Stimulated activated naive B cell treated with anti-CD40 and anti-IgM and Interleukin-4, amounts not matched to agents 10 μg/mL and 1 μg/mL and 100 μg/mL, for 72 hours (primary cell): ENCODE measurements at regions not wholly inside any gene's neighbourhood (a gene's known extent, or its start where the extent isn't known, plus 50 kb on each side); places are given as distances from the start of the nearest gene placed in this dataset.
"Not testable (repeated sequence)": the region's sequence is repeated elsewhere in the genome, so short reads cannot be mapped to it uniquely, and the experiment has no call there.

ENCODE experiments used
- ATAC-seq, 2 donors: fragments of 150-1000 bp; cut with Tn5 transposase; replicated peaks; 2 replicates each; pipeline ENCODE4 v1.10.0; 2021; ENCODE audit warnings: moderate library complexity in 1 of 2
- DNase-seq: peaks from one replicate; pipeline ENCODE4 v3.0.0; 2021
- H3K27ac Mint-ChIP-seq: one replicate; pipeline ENCODE4 v1.8.0; 2022; ENCODE audit warnings: mild to moderate bottlenecking, mixed read lengths
- H3K27me3 Mint-ChIP-seq, 2 donors: one replicate each; pipeline ENCODE4 v1.8.0; 2022; ENCODE audit warnings: mixed read lengths in 2 of 2
- H3K36me3 Mint-ChIP-seq, 2 donors: one replicate each; pipeline ENCODE4 v1.8.0; 2022; ENCODE audit warnings: mixed read lengths in 2 of 2, mild to moderate bottlenecking in 1 of 2
- H3K4me1 Mint-ChIP-seq, 2 donors: one replicate each; pipeline ENCODE4 v1.8.0; 2022; ENCODE audit warnings: mixed read lengths in 2 of 2, mild to moderate bottlenecking in 1 of 2
- H3K4me3 Mint-ChIP-seq, 2 donors: one replicate each; pipeline ENCODE4 v1.8.0; 2022; ENCODE audit warnings: mild to moderate bottlenecking in 2 of 2, mixed read lengths in 2 of 2, moderate library complexity in 1 of 2
- H3K9me3 Mint-ChIP-seq, 2 donors: one replicate each; pipeline ENCODE4 v1.8.0; 2022; ENCODE audit warnings: mixed read lengths in 2 of 2, mild to moderate bottlenecking in 1 of 2

DNA sequence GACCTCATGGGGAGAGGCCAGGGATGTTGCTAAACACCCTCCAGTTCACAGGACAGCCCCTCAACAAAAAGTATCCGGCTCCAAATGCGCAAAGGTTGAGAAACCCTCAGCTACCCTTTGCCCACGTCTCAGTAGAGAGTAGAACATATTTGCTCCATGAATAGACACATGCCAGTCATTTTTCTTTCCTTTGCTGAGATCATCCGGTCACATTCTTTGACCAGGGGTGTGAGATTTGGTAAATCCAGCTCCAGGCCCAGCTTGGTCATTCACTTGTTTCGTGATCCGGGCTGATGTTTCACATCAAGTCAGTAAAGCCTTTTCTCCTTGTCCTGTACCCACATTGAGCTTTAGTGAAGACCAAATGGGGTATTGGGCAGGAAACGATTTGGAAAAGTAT, 83.6 kb upstream of the LHX5 start:
- ATAC-seq (no peak), DNase-seq (no peak)
- peaks cover 24 to 27% of the 10 kb centered on the region in 2 donors for H3K27me3 Mint-ChIP-seq
- no peak overlapping the region for H3K27ac Mint-ChIP-seq
- no peak overlapping the region for H3K4me3 Mint-ChIP-seq
- H3K36me3 Mint-ChIP-seq: no peaks in the 10 kb centered on the region
- peaks cover 2 to 12% of the 10 kb centered on the region in 2 donors for H3K9me3 Mint-ChIP-seq
- no peaks in the 10 kb centered on the region for H3K4me1 Mint-ChIP-seq

- peaks cover 15 to 27% of the 10 kb centered on the region in 2 donors for H3K27me3 Mint-ChIP-seq
- no peaks in the 10 kb centered on the region for H3K4me1 Mint-ChIP-seq
- DNase-seq: no peak
- ATAC-seq: no peak
- H3K27ac Mint-ChIP-seq: no peak overlapping the region
- no peak overlapping the region for H3K4me3 Mint-ChIP-seq
- no peaks in the 10 kb centered on the region for H3K36me3 Mint-ChIP-seq
- H3K9me3 Mint-ChIP-seq: peaks cover 12 to 16% of the 10 kb centered on the region in 2 donors
Measured at GRCh38 chr12:113552760-113553159, 81.1 kb upstream of the LHX5 start.

- peaks cover 12 to 16% of the 10 kb centered on the region in 2 donors for H3K9me3 Mint-ChIP-seq
- no peaks in the 10 kb centered on the region for H3K36me3 Mint-ChIP-seq
- no peak overlapping the region for H3K27ac Mint-ChIP-seq
- H3K4me1 Mint-ChIP-seq: no peaks in the 10 kb centered on the region
- DNase-seq (no peak), ATAC-seq (no peak)
- no peak overlapping the region for H3K4me3 Mint-ChIP-seq
- peaks cover 18 to 30% of the 10 kb centered on the region in 2 donors for H3K27me3 Mint-ChIP-seq
Measured at GRCh38 chr12:113551563-113551962, 79.9 kb upstream of the LHX5 start.

- peaks cover 30 to 33% of the 10 kb centered on the region in 2 donors for H3K27me3 Mint-ChIP-seq
- DNase-seq (no peak), ATAC-seq (no peak)
- no peaks in the 10 kb centered on the region for H3K4me1 Mint-ChIP-seq
- no peak overlapping the region for H3K27ac Mint-ChIP-seq
- H3K36me3 Mint-ChIP-seq: no peaks in the 10 kb centered on the region
- peaks cover 12 to 16% of the 10 kb centered on the region in 2 donors for H3K9me3 Mint-ChIP-seq
- no peak overlapping the region for H3K4me3 Mint-ChIP-seq
Measured at GRCh38 chr12:113548467-113548866, 76.8 kb upstream of the LHX5 start.

GRCh38 chr12:113546916-113547863, 75.5 kb upstream of the LHX5 start:
- Mint-ChIP-seq H3K4me1 (no peaks in the 10 kb centered on the region), H3K27me3 (peaks cover 36 to 37% of the 10 kb centered on the region in 2 donors), H3K4me3 (no peak overlapping the region), H3K9me3 (peaks cover 12 to 13% of the 10 kb centered on the region in 2 donors), H3K27ac (no peak overlapping the region), H3K36me3 (no peaks in the 10 kb centered on the region)
- ATAC-seq: no peak
- no peak for DNase-seq

GRCh38 chr12:113537751-113538087, 66.0 kb upstream of the LHX5 start:
- Mint-ChIP-seq H3K27me3 (peaks cover 31 to 37% of the 10 kb centered on the region in 2 donors), H3K27ac (no peak overlapping the region), H3K36me3 (peaks cover 3% of the 10 kb centered on the region in 2 donors), H3K9me3 (peaks cover 10 to 24% of the 10 kb centered on the region in 2 donors), H3K4me3 (no peak overlapping the region), H3K4me1 (no peaks in the 10 kb centered on the region)
- ATAC-seq: no peak
- DNase-seq: no peak

- no peak for ATAC-seq
- H3K9me3 Mint-ChIP-seq: peaks cover 10 to 24% of the 10 kb centered on the region in 2 donors
- peaks cover 26 to 32% of the 10 kb centered on the region in 2 donors for H3K27me3 Mint-ChIP-seq
- peaks cover 3% of the 10 kb centered on the region in 2 donors for H3K36me3 Mint-ChIP-seq
- no peak for DNase-seq
- H3K4me3 Mint-ChIP-seq: no peak overlapping the region
- H3K4me1 Mint-ChIP-seq: no peaks in the 10 kb centered on the region
- no peak overlapping the region for H3K27ac Mint-ChIP-seq
Measured at GRCh38 chr12:113537046-113537750, 65.5 kb upstream of the LHX5 start.

DNA sequence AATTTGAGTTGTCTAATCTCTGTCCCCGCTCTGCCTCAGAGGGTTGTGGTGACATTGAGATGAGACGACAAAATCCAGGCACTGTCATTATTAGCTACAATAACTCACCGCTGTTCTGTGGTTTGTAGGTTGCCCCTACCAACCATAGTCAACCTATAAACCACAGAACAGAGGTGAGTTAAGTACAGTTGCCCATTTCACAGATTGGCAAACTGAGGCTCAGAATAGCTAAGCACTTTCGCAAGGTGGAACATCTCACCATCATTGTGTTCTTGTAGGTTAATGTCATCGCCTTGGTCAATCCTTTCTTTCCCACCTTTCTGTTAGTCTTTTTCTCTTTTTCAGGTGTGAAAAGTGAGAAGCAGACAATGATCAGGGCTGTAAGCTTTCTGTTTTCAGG, 63.4 kb upstream of the LHX5 start:
- H3K9me3 Mint-ChIP-seq: peaks cover 16 to 23% of the 10 kb centered on the region in 2 donors
- ATAC-seq (no peak), DNase-seq (no peak)
- no peak overlapping the region for H3K27ac Mint-ChIP-seq
- no peaks in the 10 kb centered on the region for H3K4me1 Mint-ChIP-seq
- no peak overlapping the region for H3K4me3 Mint-ChIP-seq
- peaks cover 23 to 31% of the 10 kb centered on the region in 2 donors for H3K27me3 Mint-ChIP-seq
- H3K36me3 Mint-ChIP-seq: peaks cover 3% of the 10 kb centered on the region in 2 donors

GRCh38 chr12:113534555-113534954, 62.9 kb upstream of the LHX5 start:
- H3K4me3 Mint-ChIP-seq: no peak overlapping the region
- peaks cover 3% of the 10 kb centered on the region in 2 donors for H3K36me3 Mint-ChIP-seq
- H3K27me3 Mint-ChIP-seq: peaks cover 23 to 31% of the 10 kb centered on the region in 2 donors

GRCh38 chr12:113533842-113534375, 62.2 kb upstream of the LHX5 start:
- Mint-ChIP-seq H3K27me3 (peaks cover 26 to 36% of the 10 kb centered on the region in 2 donors), H3K36me3 (peaks cover 3% of the 10 kb centered on the region in 2 donors), H3K27ac (no peak overlapping the region), H3K9me3 (peaks cover 17 to 21% of the 10 kb centered on the region in 2 donors), H3K4me1 (no peaks in the 10 kb centered on the region), H3K4me3 (no peak overlapping the region)
- no peak for DNase-seq
- ATAC-seq: no peak

More at GRCh38 chr12:113534555-113534954, 62.9 kb upstream of the LHX5 start:
- Mint-ChIP-seq H3K4me1 (no peaks in the 10 kb centered on the region), H3K9me3 (peaks cover 17 to 23% of the 10 kb centered on the region in 2 donors), H3K27ac (no peak overlapping the region)
- DNase-seq (no peak), ATAC-seq (no peak)

- ATAC-seq (no peak), DNase-seq (no peak)
- H3K4me3 Mint-ChIP-seq: no peak overlapping the region
- H3K9me3 Mint-ChIP-seq: peaks cover 9 to 13% of the 10 kb centered on the region in 2 donors
- peaks cover 32 to 37% of the 10 kb centered on the region in 2 donors for H3K27me3 Mint-ChIP-seq
- no peaks in the 10 kb centered on the region for H3K4me1 Mint-ChIP-seq
- no peak overlapping the region for H3K27ac Mint-ChIP-seq
- H3K36me3 Mint-ChIP-seq: peaks cover under 1 to 2% of the 10 kb centered on the region in 2 donors
Measured at GRCh38 chr12:113532292-113532691, 60.6 kb upstream of the LHX5 start.

GRCh38 chr12:113531073-113531472, 59.4 kb upstream of the LHX5 start:
- H3K36me3 Mint-ChIP-seq, DNase-seq, ATAC-seq, H3K27ac Mint-ChIP-seq, H3K9me3 Mint-ChIP-seq, H3K4me3 Mint-ChIP-seq, H3K4me1 Mint-ChIP-seq: not testable (repeated sequence)
- peaks cover 28 to 40% of the 10 kb centered on the region in 2 donors for H3K27me3 Mint-ChIP-seq

DNA sequence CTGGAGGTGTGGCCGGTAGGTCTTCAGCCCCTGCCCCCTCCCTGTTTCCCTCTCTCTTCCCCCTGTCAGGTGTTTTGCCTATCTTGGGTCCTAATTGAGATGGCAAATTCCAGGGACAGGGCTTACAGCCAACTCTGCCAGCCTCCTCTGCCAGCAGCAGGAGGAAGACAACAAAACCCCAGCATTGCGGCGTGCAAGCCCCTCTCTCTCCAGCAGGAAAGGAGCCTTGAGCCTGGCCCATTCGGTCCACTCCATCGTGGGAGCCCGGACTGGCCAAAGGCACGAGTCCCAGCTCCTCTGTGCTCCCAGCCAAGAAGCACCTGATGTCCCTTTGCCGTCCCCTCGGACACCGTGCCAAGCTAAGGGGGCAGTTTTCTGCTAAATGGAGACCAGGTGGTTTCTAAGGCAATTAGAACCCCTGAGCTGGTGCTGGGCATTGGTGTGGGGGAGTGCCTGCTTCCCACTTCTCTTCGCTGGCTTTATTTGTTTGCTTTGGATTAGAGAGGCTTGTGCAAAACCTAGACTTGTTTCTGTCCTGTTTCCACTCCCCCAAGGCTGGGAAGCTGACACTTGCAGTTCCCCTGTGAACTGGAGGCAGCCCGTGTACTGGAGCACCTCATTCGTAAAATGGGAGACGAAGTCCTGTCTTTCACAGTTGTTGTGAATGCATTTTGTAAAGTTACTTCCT, 57.1 kb upstream of the LHX5 start:
- H3K4me3 Mint-ChIP-seq: no peak overlapping the region
- ATAC-seq: no peak
- no peak for DNase-seq
- peaks cover 3 to 7% of the 10 kb centered on the region in 2 donors for H3K9me3 Mint-ChIP-seq
- no peak overlapping the region for H3K27ac Mint-ChIP-seq
- H3K36me3 Mint-ChIP-seq: no peaks in the 10 kb centered on the region
- H3K4me1 Mint-ChIP-seq: no peaks in the 10 kb centered on the region
- peaks cover 29 to 39% of the 10 kb centered on the region in 2 donors for H3K27me3 Mint-ChIP-seq

GRCh38 chr12:113525066-113525465, 53.4 kb upstream of the LHX5 start:
- ATAC-seq: no peak
- peaks cover 0 to 4% of the 10 kb centered on the region in 2 donors for H3K4me1 Mint-ChIP-seq
- H3K36me3 Mint-ChIP-seq: no peaks in the 10 kb centered on the region
- peaks cover 0 to under 1% of the 10 kb centered on the region in 2 donors for H3K9me3 Mint-ChIP-seq
- no peak for DNase-seq
- H3K27me3 Mint-ChIP-seq: peaks cover 54 to 58% of the 10 kb centered on the region in 2 donors
- H3K27ac Mint-ChIP-seq: no peak overlapping the region
- no peak overlapping the region for H3K4me3 Mint-ChIP-seq
